ENCODE measurements at regions not wholly inside any gene's neighbourhood (a gene's known extent, or its start where the extent isn't known, plus 50 kb on each side); places are given as distances from the start of the nearest gene placed in this dataset.
A peak's percentile ranks its signal among the peaks of the same experiment; 100 is the strongest.

- Histone ChIP-seq H3K27me3 (replicated peaks; ENCODE audit: control insufficient read depth, insufficient read depth, low read length) (no peaks in the 10 kb centered on the region), H3K4me3 (ENCODE audit: low read length) (no peak overlapping the region), H3K9ac (ENCODE audit: low read length) (no peak overlapping the region), H3K36me3 (ENCODE audit: control insufficient read depth, insufficient read depth, low read length, severe bottlenecking) (no peaks in the 10 kb centered on the region), H3K9me3 (ENCODE audit: control insufficient read depth, low read length) (no peaks in the 10 kb centered on the region), H3K4me1 (ENCODE audit: control insufficient read depth, insufficient read depth, low read length) (no peaks in the 10 kb centered on the region)
- no peak for DNase-seq (ENCODE audit: low read depth)
These were observed 332.1 kb downstream of the DIRAS2 start for GRCh38 chr9:90310521-90310876.

DNA sequence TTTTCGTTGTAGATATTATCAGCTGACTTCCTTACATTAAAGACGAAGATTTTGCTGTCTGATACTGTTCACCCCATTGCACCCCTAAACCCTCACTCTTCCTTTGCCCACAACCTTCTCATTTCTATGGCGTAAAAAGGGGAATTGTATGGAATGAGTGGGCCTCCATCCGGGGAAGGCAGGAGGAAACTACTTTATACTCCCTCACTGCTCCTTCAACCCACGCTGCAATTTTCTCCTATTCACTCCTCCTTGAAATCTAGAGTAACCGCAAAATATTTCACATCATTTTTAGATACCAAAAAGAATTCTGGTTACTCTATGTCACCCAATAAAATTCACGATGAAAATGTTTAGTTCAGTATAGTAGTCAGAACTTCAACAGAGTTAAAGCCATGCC, 330.8 kb downstream of the DIRAS2 start:
- DNase-seq (ENCODE audit: low read depth): no peak
- no peaks in the 10 kb centered on the region for H3K27me3 ChIP-seq (replicated peaks; ENCODE audit: control insufficient read depth, insufficient read depth, low read length)
- H3K4me3 ChIP-seq (ENCODE audit: low read length): no peak overlapping the region
- no peaks in the 10 kb centered on the region for H3K36me3 ChIP-seq (ENCODE audit: control insufficient read depth, insufficient read depth, low read length, severe bottlenecking)
- no peak overlapping the region for H3K9ac ChIP-seq (ENCODE audit: low read length)
- H3K4me1 ChIP-seq (ENCODE audit: control insufficient read depth, insufficient read depth, low read length): no peaks in the 10 kb centered on the region
- no peaks in the 10 kb centered on the region for H3K9me3 ChIP-seq (ENCODE audit: control insufficient read depth, low read length)

- DNase-seq (ENCODE audit: low read depth): no peak
- Histone ChIP-seq H3K4me1 (ENCODE audit: control insufficient read depth, insufficient read depth, low read length) (peaks cover 18% of the 10 kb centered on the region), H3K4me3 (ENCODE audit: low read length) (no peak overlapping the region), H3K9me3 (ENCODE audit: control insufficient read depth, low read length) (peaks cover under 1% of the 10 kb centered on the region), H3K9ac (ENCODE audit: low read length) (no peak overlapping the region), H3K27me3 (replicated peaks; ENCODE audit: control insufficient read depth, insufficient read depth, low read length) (no peaks in the 10 kb centered on the region), H3K36me3 (ENCODE audit: control insufficient read depth, insufficient read depth, low read length, severe bottlenecking) (no peaks in the 10 kb centered on the region)
These were observed 320.3 kb downstream of the DIRAS2 start for GRCh38 chr9:90322296-90322695.

GRCh38 chr9:90325913-90326653, 316.5 kb downstream of the DIRAS2 start:
- H3K9me3 ChIP-seq (ENCODE audit: control insufficient read depth, low read length): peaks cover 6% of the 10 kb centered on the region
- DNase-seq (ENCODE audit: low read depth): peak; percentile 13
- no peak overlapping the region for H3K9ac ChIP-seq (ENCODE audit: low read length)
- H3K27me3 ChIP-seq (replicated peaks; ENCODE audit: control insufficient read depth, insufficient read depth, low read length): no peaks in the 10 kb centered on the region
- H3K4me1 ChIP-seq (ENCODE audit: control insufficient read depth, insufficient read depth, low read length): peaks cover 18% of the 10 kb centered on the region
- H3K4me3 ChIP-seq (ENCODE audit: low read length): no peak overlapping the region
- H3K36me3 ChIP-seq (ENCODE audit: control insufficient read depth, insufficient read depth, low read length, severe bottlenecking): no peaks in the 10 kb centered on the region

DNA sequence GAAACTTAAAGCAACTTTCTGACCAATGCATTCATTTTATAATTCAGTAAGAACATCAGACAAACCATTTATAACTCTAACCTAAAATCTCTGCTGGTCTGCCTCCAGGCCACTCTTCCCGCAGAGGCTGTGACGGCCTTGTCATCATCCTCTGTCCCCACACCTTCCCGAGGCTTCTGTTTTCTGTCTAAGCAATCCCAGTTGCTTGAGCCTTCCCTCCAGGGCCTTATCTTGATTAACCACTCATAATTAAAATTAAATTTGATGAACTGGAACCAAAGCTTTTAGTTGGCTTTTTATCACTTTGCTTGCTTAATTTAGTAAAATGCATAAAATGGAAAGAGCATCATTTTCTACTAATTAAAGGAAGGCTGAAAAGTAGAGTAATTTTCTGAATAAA, 312.4 kb downstream of the DIRAS2 start:
- no peak for DNase-seq (ENCODE audit: low read depth)
- Histone ChIP-seq H3K27me3 (replicated peaks; ENCODE audit: control insufficient read depth, insufficient read depth, low read length) (no peaks in the 10 kb centered on the region), H3K36me3 (ENCODE audit: control insufficient read depth, insufficient read depth, low read length, severe bottlenecking) (no peaks in the 10 kb centered on the region)

GRCh38 chr9:90331826-90332575, 310.6 kb downstream of the DIRAS2 start:
- Histone ChIP-seq H3K4me3 (ENCODE audit: low read length) (peak overlapping the region; percentile 57), H3K36me3 (ENCODE audit: control insufficient read depth, insufficient read depth, low read length, severe bottlenecking) (no peaks in the 10 kb centered on the region), H3K27me3 (replicated peaks; ENCODE audit: control insufficient read depth, insufficient read depth, low read length) (no peaks in the 10 kb centered on the region), H3K4me1 (ENCODE audit: control insufficient read depth, insufficient read depth, low read length) (peaks cover 30% of the 10 kb centered on the region), H3K9ac (ENCODE audit: low read length) (peak overlapping the region; percentile 86), H3K9me3 (ENCODE audit: control insufficient read depth, low read length) (peaks cover 6% of the 10 kb centered on the region)
- DNase-seq (ENCODE audit: low read depth): peak; percentile 59

More for the DNA sequence above, 312.4 kb downstream of the DIRAS2 start:
- Histone ChIP-seq H3K9ac (ENCODE audit: low read length) (no peak overlapping the region), H3K4me1 (ENCODE audit: control insufficient read depth, insufficient read depth, low read length) (peaks cover 39% of the 10 kb centered on the region), H3K9me3 (ENCODE audit: control insufficient read depth, low read length) (peaks cover 6% of the 10 kb centered on the region), H3K4me3 (ENCODE audit: low read length) (no peak overlapping the region)

DNA sequence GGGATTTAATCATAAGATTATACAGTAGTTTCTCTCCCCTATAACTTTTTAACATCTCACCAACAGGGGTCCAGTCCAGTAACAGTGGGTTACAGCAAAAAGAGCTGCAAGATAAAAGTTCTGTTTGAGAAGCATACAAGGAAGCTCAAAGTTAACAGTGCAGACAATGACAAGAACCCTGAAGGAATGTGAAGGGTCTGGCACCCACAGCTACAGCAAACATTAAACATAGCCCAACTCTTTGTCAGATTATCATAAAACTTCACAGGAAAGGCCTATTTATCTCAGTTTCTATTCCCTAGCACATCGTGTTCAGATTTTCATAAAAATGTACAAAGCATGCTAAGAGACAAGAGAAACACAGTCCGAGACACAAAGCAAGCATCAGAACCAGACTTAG, 309.4 kb downstream of the DIRAS2 start:
- no peak for DNase-seq (ENCODE audit: low read depth)
- peak overlapping the region; percentile 7 for H3K4me3 ChIP-seq (ENCODE audit: low read length)

GRCh38 chr9:90340421-90340820, 302.2 kb downstream of the DIRAS2 start:
- peak; percentile 53 for DNase-seq (ENCODE audit: low read depth)

More for the DNA sequence above, 309.4 kb downstream of the DIRAS2 start:
- Histone ChIP-seq H3K9ac (ENCODE audit: low read length) (peak overlapping the region; percentile 70), H3K36me3 (ENCODE audit: control insufficient read depth, insufficient read depth, low read length, severe bottlenecking) (no peaks in the 10 kb centered on the region), H3K4me1 (ENCODE audit: control insufficient read depth, insufficient read depth, low read length) (peaks cover 30% of the 10 kb centered on the region), H3K27me3 (replicated peaks; ENCODE audit: control insufficient read depth, insufficient read depth, low read length) (no peaks in the 10 kb centered on the region), H3K9me3 (ENCODE audit: control insufficient read depth, low read length) (no peaks in the 10 kb centered on the region)

GRCh38 chr9:90342607-90343006, 300.0 kb downstream of the DIRAS2 start:
- no peak for DNase-seq (ENCODE audit: low read depth)
- Histone ChIP-seq H3K4me1 (ENCODE audit: control insufficient read depth, insufficient read depth, low read length) (peaks cover 25% of the 10 kb centered on the region), H3K4me3 (ENCODE audit: low read length) (no peak overlapping the region), H3K9me3 (ENCODE audit: control insufficient read depth, low read length) (no peaks in the 10 kb centered on the region), H3K9ac (ENCODE audit: low read length) (no peak overlapping the region), H3K27me3 (replicated peaks; ENCODE audit: control insufficient read depth, insufficient read depth, low read length) (no peaks in the 10 kb centered on the region), H3K36me3 (ENCODE audit: control insufficient read depth, insufficient read depth, low read length, severe bottlenecking) (no peaks in the 10 kb centered on the region)

More at GRCh38 chr9:90340421-90340820, 302.2 kb downstream of the DIRAS2 start:
- no peaks in the 10 kb centered on the region for H3K9me3 ChIP-seq (ENCODE audit: control insufficient read depth, low read length)
- H3K9ac ChIP-seq (ENCODE audit: low read length): peak overlapping the region; percentile 7
- H3K36me3 ChIP-seq (ENCODE audit: control insufficient read depth, insufficient read depth, low read length, severe bottlenecking): no peaks in the 10 kb centered on the region
- H3K27me3 ChIP-seq (replicated peaks; ENCODE audit: control insufficient read depth, insufficient read depth, low read length): no peaks in the 10 kb centered on the region
- no peak overlapping the region for H3K4me3 ChIP-seq (ENCODE audit: low read length)
- H3K4me1 ChIP-seq (ENCODE audit: control insufficient read depth, insufficient read depth, low read length): peaks cover 25% of the 10 kb centered on the region

DNA sequence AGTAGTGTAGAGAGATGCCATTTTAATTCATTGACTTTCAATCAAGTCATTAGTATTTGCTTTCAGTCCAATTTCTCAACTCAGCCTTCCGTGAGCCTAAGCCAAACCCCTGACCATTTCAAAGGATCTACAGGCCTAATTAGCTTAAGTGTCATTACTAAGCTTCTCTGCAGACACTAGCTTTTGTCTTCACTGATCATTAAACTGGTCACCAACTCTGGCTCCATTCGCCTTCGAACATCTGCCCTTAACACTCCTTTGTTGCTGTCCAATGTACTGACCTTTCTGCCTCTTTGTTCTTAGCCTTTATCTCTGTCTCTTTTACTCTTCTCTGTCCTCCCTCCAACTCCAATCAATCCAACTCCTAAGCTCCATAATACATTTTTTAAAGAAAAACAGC, 299.3 kb downstream of the DIRAS2 start:
- DNase-seq (ENCODE audit: low read depth): no peak
- no peak overlapping the region for H3K4me3 ChIP-seq (ENCODE audit: low read length)

GRCh38 chr9:90343991-90344390, 298.6 kb downstream of the DIRAS2 start:
- peak; percentile 3 for DNase-seq (ENCODE audit: low read depth)
- Histone ChIP-seq H3K4me3 (ENCODE audit: low read length) (no peak overlapping the region), H3K9me3 (ENCODE audit: control insufficient read depth, low read length) (no peaks in the 10 kb centered on the region), H3K27me3 (replicated peaks; ENCODE audit: control insufficient read depth, insufficient read depth, low read length) (no peaks in the 10 kb centered on the region), H3K36me3 (ENCODE audit: control insufficient read depth, insufficient read depth, low read length, severe bottlenecking) (no peaks in the 10 kb centered on the region), H3K9ac (ENCODE audit: low read length) (no peak overlapping the region), H3K4me1 (ENCODE audit: control insufficient read depth, insufficient read depth, low read length) (peaks cover 25% of the 10 kb centered on the region)

More for the DNA sequence above, 299.3 kb downstream of the DIRAS2 start:
- Histone ChIP-seq H3K9ac (ENCODE audit: low read length) (no peak overlapping the region), H3K4me1 (ENCODE audit: control insufficient read depth, insufficient read depth, low read length) (peaks cover 25% of the 10 kb centered on the region), H3K36me3 (ENCODE audit: control insufficient read depth, insufficient read depth, low read length, severe bottlenecking) (no peaks in the 10 kb centered on the region), H3K27me3 (replicated peaks; ENCODE audit: control insufficient read depth, insufficient read depth, low read length) (no peaks in the 10 kb centered on the region), H3K9me3 (ENCODE audit: control insufficient read depth, low read length) (no peaks in the 10 kb centered on the region)
